GM21717 (cell line): ENCODE measurements at regions not wholly inside any gene's neighbourhood (a gene's known extent, or its start where the extent isn't known, plus 50 kb on each side); places are given as distances from the start of the nearest gene placed in this dataset.

Source experiments
- ATAC-seq: cut with Tn5 transposase; IDR thresholded peaks from one replicate; pipeline ENCODE4 v1.9.1; 2021; ENCODE audit warnings: mild to moderate bottlenecking, moderate library complexity; ENCODE audit not compliant: unreplicated experiment

- ATAC-seq = no peak
Observed at GRCh38 chr5:86875539-86875938, 257.8 kb downstream of the COX7C start.

DNA sequence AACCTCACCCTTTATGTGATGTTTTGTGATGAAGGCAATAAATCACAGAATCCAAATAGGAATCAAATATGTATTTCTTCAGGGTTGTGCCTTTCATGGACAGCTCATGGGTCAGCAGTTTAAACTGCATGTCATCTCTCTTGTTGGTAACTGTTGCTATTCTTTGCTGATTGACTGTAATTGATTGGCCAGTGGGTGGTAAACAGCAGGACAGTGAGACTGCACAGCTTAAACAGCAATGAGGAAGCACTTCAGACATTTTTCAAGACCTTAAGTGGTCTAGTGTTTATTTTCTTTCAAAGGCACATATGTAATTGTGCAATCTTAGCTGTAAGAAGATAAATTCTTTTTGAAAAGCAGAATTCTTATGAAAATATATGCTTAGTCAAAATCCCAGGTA lies 260.5 kb downstream of the COX7C start:
- ATAC-seq = no peak

DNA sequence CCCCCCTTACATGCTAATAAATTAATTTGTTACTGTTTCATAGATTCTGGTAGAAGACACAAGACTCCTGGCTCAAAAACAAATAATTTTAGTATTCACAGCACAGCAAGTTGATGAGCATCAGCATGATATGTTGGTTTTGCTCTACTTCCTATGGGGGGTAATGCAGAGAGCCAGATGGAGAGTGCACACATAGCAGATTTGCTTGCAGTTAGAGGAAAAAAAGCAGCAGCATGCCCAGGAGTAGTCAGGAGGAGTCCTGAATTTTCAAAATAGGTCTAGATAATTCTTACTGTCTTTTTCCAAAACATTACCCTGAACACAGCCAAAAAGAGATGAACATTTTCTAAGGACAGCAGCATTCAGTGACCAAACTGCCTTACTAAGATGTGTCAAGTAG lies 261.3 kb downstream of the COX7C start:
- ATAC-seq = no peak

DNA sequence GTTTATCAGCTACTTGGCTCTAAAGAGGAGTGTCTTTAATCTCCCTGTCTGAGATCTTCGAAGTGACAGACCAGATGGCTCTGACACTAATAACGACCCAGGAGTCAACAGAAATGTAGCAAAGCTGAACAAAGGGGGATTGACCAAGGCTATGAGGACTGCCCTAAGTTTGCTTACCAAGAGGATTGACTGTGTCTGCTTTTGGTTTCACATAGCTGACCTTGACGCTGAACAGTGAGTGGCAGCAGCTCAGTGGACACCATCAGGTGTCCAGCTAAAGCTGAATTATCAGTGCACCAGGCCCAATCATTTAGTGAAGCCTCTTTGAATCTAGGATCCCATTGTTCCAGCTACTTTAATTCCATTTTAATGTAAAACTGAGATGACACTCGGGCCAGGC lies 262.6 kb downstream of the COX7C start:
- ATAC-seq = no peak

DNA sequence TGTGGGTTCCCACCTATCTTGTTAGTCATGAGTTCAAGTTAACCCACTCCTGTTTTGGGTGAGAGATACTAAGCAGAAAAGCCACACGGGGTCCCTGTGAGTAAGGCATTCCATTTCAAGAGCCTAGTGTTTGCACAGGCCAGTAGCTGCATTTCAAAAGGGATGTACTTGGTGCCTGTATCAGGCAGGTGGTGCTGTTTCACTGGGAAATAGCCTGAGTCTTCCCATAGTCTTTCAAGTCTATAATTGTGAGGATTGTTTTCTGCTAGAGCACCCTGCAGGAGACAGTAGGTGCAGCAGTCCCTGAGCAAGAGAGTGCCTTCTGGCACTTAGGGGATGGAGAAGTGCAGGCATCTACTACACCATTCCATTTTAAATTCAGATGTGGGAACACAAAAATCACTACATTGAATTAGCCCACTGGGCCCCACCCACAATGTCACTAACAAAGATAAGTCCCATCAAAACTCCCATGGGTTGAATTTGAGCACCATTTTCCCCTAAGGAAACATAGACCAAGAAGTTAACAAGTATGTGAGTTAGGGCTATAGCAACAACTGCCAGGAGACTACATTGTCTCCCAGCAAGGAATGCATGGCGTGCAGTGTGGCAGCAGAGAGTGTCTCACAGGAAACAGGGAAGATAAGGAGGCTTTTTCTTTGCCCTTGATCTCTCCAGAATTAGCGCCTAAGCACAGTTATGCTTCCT lies 263.2 kb downstream of the COX7C start:
- ATAC-seq = peak; percentile 82

GRCh38 chr5:86881493-86882090 lies 263.9 kb downstream of the COX7C start:
- ATAC-seq = no peak

GRCh38 chr5:86884608-86885007 lies 266.9 kb downstream of the COX7C start:
- no peak for ATAC-seq

- ATAC-seq = no peak
Observed at GRCh38 chr5:86885011-86885410, 267.3 kb downstream of the COX7C start.

- ATAC-seq = no peak
Observed at GRCh38 chr5:86885489-86886230, 267.9 kb downstream of the COX7C start.

DNA sequence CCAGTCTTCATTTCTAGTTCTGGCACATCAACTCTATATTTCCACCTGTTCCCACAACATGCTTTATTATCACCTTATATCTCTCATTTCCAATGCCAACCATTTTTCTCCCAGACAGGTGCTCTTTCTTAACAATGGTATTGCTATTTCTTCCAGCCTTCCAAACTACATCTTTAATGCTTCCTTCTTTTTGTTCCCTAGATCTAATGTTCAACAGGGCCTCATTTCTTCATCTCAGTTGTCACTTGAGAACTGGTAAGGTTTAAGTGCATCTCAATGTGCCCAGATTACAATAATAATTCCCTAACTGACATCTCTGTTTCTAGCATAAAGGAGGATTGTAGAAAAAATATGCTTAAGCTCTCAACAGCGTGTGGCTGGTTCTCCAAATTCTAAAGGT lies 272.6 kb downstream of the COX7C start:
- no peak for ATAC-seq

GRCh38 chr5:86894056-86894455 lies 276.3 kb downstream of the COX7C start:
- ATAC-seq = no peak

GRCh38 chr5:86896916-86897315 lies 279.2 kb downstream of the COX7C start:
- no peak for ATAC-seq

DNA sequence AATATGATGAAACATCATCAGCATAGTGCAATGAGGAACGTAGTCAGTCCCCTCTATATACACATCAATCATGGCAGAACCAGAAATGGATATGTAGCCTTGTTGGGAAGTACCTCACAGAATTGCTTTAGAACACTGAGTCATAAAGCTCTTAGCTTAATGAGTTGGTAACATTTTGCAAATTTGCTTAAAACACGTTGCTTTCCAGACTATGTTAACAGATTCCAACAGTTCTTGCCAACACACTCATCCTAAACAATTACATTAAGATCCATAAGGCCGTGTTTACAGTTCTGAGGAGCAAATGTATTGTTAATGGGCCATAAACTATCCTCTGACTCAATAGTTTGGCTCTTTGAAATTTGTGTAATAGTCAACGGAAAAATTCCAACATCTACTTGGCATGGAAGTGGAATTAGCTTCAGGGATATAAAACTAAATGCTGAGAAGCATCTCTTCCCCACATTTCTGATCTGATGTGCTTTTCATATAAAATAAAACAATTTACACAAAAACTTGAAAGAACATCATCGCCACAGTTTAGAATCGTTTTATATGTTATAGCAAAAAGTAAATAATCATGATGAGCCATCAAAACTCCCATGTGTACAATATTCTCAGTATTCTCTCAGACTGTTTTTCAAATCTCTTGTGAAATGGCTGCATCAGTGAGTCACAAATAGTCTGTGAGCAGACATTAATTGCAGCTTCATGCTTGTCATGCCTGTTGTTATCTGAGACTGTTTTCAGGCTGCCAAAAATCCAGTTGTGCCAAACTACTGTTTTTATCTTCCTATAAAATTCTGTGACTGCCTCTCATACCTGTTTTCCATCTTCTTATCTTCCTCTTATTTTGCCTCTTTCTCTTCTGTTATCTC lies 291.9 kb downstream of the COX7C start:
- ATAC-seq = no peak

- ATAC-seq = no peak
Observed at GRCh38 chr5:86917117-86917579, 299.4 kb downstream of the COX7C start.

GRCh38 chr5:86918246-86918645 lies 300.5 kb downstream of the COX7C start:
- ATAC-seq = no peak

DNA sequence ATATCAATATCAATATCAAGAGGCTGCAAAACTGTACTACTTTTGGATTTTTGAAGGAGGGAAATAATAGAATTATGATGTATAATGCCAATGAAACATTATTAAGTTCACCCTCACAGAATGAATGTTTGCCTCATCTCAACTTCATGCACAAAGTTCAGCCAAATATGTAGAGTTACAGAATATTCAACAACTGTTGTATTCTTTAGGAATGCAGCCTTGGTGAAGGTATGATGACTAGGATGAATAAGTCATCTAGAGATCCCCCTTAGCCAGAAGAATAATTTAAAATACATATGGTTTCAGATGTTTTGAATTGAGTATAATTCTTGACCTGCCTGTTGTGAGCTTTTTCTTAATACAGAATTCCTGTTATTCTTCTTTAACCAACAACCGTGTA lies 308.3 kb downstream of the COX7C start:
- no peak for ATAC-seq

DNA sequence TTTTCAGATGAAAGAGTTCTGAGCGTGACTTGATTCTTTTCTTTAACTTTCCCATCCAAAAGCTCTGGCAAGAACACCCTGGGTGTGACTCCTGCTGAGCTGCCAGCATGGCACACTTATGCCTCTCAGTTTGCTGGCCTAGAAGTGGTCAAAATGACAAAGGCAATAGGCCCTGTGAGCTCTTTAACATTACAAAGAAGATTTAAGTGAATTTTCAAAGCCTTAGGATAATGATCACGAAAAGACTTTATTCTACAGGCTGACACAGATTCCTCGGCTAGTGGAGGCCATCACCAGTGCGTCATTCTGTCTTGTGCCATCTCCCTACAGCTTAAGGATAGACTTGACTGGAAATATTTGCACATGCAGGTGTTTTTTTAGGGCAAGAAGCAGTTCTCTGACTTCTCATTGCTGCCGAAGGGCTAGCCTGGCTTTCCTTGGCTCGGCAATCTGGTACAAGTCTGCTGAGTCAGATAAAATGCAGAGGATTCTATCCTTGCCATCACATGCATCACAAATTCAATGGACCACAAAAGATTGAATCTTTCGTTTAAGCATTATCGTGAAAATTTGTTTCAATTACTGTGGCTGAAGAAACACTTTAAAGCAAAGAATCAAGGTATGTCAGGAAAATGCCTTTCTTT lies 311.5 kb downstream of the COX7C start:
- ATAC-seq = no peak

GRCh38 chr5:86951761-86952160 lies 315.9 kb upstream of the RASA1 start:
- ATAC-seq = no peak

DNA sequence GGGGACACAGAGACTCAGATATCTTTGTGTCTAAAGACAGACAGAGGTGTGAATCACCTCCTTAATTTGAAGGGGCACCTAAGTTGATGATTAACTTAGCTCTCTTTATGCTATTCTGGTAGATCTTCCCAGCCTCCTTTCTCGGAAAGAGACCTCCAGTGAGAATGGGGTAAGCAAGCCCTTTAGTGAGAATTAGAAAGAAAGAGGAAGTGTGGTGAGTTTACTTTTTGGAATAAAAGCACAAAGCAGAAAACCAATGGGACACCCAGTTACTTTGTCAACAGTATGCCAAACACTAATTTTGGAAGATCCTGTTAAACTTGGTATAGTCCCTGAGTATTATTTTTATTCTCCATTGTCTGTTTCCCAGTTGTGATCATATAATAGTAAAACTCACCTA lies 302.8 kb upstream of the RASA1 start:
- ATAC-seq = no peak

DNA sequence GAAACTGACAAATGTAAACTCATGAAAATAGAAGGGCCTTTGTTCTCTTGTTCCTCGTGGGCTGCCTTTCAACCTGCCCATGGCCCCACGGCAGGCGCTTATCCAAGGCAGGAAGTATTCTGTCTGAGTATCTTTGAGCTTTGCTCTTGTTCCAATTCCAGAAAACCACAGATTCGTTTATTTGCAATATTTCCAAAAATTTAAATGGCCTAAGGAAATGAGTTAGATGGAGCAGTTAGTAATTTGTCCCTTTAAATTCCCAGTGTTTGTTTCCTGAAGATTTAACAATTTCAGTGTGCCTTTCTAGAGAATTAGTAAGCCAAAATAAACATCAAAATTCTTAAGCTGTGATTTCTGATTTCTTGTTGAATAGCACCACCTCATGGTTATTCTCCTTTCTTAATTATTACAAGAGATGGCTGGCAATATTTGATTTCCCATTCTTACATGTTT lies 299.4 kb upstream of the RASA1 start:
- ATAC-seq = no peak

DNA sequence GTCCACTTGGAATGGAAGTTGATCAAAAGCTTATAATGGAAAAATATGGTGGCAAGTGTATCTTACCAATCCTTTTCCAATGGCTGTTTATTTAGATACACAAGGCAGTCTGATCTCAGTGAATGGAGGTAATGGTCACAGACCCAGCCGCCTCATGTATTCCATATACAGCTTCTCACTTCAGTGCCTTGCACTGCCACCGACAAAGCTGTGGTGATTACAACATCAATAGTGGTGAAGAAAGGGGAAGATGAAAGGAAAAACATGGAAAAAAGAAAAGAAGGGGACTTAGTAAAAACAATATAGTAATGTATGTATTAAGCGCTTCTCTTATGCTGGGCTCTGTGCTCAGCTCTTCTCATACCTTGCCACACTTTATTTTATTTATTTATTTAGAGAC lies 297.3 kb upstream of the RASA1 start:
- no peak for ATAC-seq
